IPS-18c (cell line): ENCODE measurements at regions not wholly inside any gene's neighbourhood (a gene's known extent, or its start where the extent isn't known, plus 50 kb on each side); places are given as distances from the start of the nearest gene placed in this dataset.
"Not testable (repeated sequence)": the region's sequence is repeated elsewhere in the genome, so short reads cannot be mapped to it uniquely, and the experiment has no call there.

Experiments
- H3K4me3 ChIP-seq: 2 replicates; pipeline ENCODE4 v1.7.0; 2013; ENCODE audit warnings: low read depth, mild to moderate bottlenecking, low read length, moderate library complexity; ENCODE audit not compliant: insufficient read depth
- H3K9me3 ChIP-seq: one replicate; pipeline ENCODE4 v1.6.1; 2013; ENCODE audit warnings: mild to moderate bottlenecking, low read length, moderate library complexity; ENCODE audit not compliant: control insufficient read depth, insufficient read depth

DNA sequence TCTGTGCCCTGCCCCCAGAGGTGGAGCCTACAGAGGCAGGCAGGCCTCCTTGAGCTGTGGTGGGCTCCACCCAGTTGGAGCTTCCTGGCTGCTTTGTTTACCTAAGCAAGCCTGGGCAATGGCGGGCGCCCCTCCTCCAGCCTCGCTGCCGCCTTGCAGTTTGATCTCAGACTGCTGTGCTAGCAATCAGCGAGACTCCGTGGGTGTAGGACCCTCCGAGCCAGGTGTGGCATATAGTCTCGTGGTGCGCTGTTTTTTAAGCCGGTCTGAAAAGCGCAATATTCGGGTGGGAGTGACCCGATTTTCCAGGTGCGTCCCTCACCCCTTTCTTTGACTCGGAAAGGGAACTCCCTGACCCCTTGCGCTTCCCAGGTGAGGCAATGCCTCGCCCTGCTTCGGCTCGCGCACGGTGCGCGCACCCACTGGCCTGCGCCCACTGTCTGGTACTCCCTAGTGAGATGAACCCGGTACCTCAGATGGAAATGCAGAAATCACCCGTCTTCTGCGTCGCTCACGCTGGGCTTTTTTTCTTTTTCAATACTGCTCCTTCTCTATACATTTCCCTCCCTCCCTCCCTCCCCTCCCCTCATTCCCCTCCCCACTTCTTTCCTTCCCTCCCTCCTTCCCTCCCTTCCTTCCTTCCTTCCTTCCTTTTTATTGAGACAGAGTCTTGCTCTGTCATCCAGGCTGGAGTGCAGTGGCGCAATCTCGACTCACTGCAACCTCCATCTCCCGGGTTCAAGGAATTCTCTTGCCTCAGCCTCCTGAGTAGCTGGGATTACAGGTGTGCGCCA, 197.1 kb upstream of the TBL1XR1 start:
- H3K9me3 ChIP-seq, H3K4me3 ChIP-seq: not testable (repeated sequence)

DNA sequence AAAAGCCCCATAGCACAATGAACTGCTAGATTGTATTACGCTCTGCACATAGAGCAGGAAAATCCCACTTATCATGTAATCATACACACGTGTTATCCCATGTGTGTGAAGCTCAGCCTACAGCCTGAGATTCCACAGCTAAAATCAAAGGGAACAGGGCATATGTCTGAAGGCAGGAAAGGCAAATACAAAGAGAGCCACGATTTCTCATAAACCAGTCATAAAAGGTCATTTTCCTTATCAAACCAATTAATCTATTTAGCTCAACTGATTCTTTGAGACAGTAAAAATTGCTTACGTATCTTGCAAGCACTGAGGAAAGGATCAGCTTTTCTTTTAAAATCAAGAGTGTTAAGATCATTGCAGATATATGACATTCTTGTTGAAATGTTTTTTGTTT, 199.5 kb upstream of the TBL1XR1 start:
- Histone ChIP-seq H3K4me3 (no peak overlapping the region), H3K9me3 (no peaks in the 10 kb centered on the region)

DNA sequence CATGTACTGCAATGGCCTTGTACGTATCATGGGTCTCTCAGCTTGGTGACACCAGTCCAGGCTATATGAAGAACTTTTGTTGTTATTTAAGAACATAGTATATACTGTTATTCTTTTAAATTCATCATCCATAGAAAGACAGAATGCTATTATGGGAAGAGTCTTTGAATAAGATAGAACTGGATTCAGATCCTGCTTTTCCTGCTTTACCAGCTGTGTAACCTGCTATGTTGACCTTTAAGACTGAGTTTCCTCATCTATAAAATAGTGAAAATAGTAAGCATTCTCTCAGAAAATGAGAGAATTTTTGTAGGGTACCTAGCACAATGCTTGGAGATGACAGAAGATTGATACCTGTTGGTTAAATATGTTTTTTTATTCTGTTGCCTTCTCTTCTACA, 204.1 kb upstream of the TBL1XR1 start:
- Histone ChIP-seq H3K9me3 (no peaks in the 10 kb centered on the region), H3K4me3 (no peak overlapping the region)

DNA sequence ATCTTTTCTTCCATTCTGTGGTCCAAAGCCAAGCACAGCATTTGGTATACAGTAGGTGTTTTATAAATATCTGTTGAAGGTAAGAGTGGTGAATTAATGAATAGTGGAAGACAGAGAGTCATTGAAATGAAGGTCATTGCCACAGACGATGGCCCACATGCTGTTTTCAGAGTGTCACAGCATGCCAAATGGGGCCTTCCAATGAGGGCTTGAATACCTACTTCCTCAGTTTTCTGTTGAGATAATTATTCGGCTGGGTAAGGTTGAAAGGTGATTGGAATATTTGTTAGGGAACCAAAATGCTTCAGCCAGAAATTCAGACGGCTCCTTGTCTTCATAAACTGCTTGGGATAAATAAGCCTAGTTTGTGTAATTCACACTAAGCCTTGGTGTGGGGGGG, 205.3 kb upstream of the TBL1XR1 start:
- Histone ChIP-seq H3K4me3 (no peak overlapping the region), H3K9me3 (no peaks in the 10 kb centered on the region)

DNA sequence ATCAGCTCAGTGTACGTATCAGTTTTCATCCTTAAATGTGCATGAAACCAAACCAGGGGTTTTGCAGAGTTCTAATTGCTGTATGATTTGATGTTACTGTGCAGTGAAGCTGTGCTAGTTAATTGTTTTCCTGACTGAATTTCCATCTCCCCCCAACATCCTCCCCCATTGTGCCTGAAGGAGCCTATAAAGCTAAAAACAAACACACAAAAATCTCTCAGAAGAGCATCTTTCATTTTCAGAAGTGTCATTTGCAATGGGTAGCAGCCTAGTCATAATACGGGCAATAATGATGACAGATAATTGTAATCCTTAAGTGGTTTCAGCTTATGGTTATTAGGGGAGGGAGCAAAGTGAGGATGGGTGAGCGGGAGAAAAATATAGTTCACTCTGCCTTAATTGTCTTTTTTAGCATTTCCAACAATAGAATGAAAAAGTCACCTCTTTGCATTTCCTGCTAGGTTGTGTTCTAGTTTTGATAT, 207.9 kb upstream of the TBL1XR1 start:
- Histone ChIP-seq H3K4me3 (no peak overlapping the region), H3K9me3 (no peaks in the 10 kb centered on the region)

DNA sequence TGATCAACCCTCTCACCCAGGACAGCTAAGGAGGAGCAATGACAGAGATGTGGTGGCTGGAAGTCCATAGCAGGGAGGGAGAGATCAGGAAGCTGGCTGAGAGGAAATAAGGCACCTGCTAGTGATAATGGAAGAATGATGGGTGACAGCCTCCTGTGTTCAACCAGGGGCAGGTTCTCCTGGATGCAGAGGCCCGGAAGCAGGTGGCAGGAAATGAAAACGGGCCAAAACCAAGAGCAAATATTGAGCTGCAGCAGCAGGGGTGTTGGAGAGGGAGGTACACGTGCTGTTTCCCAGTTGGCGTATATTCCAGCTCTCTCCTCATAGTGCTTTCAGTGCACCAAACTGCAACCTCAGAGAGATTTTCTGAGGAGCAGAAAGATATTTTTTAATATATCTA, 213.4 kb upstream of the TBL1XR1 start:
- Histone ChIP-seq H3K9me3 (no peaks in the 10 kb centered on the region), H3K4me3 (no peak overlapping the region)

DNA sequence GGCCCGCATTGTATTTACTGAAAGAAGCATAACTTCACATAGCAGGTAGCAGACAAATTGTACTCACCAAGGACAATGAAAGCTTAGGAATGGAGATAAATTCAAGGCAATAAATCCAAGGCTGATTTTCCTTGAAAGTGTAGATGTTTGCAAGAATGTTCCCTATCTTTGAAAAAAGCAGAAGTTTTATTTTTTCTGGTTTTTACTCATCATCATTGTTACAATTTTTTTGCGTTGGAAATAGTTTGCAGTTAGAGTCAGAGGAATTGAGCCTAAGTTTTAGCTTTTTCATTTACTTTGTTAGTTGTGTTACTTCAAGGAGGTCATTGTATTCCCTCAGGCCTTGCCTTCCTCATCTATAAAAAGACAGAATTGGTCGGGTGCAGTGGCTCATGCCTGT, 213.9 kb upstream of the TBL1XR1 start:
- no peaks in the 10 kb centered on the region for H3K9me3 ChIP-seq
- H3K4me3 ChIP-seq = no peak overlapping the region

DNA sequence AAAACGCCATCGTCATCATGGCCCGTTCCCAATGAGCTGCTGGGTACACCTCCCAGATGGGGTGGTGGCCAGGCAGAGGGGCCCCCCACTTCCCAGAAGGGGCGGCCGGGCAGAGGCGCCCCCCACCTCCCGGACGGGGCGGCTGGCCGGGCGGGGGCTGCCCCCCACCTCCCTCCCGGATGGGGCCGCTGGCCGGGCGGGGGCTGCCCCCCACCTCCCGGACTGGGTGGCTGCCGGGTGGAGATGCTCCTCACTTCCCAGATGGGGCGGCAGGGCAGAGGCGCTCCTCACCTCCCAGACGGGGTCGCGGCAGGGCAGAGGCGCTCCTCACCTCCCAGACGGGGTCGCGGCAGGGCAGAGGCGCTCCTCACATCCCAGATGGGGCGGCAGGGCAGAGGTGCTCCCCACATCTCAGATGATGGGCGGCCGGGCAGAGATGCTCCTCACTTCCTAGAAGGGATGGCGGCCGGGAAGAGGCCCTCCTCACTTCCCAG, 215.4 kb upstream of the TBL1XR1 start:
- not testable (repeated sequence) for H3K9me3 ChIP-seq, H3K4me3 ChIP-seq

DNA sequence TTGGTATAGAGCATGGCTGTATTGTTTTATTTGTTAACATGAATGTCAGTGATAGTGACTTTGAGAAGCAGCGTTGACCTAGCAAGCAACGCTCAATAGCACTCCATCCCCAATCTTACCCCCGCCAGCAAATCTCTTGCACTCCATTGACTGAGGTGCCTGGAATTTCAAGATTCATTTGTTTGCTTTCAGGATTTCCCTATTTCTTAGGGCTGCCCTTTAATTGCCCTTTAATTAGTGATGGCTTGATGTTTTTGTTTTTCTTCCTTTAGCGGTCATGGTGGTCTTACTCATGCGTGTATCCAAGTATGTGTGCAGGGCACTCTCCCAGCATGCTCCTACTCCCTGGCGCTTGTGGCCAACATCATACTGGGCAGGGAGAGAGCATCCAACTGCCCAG, 216.8 kb upstream of the TBL1XR1 start:
- no peaks in the 10 kb centered on the region for H3K9me3 ChIP-seq
- no peak overlapping the region for H3K4me3 ChIP-seq

DNA sequence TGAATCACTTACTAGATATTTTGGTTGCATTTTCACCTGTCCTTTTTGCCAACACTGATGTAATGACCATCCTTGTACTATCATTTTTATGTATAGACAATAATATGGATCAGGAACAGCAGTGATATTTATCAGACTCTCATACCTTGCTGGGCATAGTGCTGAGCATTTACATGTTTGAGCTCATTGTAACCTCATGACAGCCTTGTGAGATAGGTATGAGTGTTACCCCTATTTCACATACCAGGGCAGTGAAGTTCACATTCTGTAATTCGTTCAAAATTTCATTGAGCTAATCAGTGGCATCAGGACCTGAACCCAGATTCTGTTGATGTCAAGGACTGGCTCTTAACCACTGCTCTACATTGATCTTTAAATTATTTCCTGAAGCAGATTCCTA, 221.5 kb upstream of the TBL1XR1 start:
- Histone ChIP-seq H3K9me3 (no peaks in the 10 kb centered on the region), H3K4me3 (no peak overlapping the region)

DNA sequence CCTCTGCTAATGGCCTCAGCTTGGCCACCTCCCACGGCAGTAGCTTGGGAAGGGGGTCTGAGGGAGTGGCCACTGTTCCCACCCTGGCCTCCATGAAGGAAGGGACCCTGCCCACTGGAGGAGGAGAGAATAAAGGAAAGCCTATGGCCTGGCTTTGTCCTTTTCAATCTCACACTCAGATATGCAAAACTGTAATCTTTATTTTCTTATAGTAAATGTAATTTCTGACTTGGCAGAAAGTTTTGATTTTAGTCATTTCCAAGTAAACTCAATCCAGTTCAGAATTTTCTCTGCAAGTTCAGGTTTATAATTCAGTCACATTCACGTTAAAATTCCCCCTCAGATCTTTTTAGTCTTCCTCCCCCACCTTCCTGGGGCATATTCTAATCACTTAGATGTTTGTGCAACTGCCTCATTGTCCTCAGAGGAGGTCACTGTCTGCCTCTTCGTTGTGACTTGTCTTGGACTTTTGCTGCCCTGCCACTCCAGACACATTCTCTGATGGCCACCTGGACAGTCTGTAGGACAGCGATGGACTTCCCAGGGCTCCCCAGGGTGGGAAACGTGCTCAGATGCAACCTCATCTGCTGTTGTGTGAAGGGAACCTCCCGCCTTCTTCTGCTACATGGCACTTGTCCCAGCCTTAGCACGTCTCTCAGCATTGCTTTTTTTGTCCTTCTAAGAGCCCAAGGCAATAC, 222.8 kb upstream of the TBL1XR1 start:
- no peak overlapping the region for H3K4me3 ChIP-seq

DNA sequence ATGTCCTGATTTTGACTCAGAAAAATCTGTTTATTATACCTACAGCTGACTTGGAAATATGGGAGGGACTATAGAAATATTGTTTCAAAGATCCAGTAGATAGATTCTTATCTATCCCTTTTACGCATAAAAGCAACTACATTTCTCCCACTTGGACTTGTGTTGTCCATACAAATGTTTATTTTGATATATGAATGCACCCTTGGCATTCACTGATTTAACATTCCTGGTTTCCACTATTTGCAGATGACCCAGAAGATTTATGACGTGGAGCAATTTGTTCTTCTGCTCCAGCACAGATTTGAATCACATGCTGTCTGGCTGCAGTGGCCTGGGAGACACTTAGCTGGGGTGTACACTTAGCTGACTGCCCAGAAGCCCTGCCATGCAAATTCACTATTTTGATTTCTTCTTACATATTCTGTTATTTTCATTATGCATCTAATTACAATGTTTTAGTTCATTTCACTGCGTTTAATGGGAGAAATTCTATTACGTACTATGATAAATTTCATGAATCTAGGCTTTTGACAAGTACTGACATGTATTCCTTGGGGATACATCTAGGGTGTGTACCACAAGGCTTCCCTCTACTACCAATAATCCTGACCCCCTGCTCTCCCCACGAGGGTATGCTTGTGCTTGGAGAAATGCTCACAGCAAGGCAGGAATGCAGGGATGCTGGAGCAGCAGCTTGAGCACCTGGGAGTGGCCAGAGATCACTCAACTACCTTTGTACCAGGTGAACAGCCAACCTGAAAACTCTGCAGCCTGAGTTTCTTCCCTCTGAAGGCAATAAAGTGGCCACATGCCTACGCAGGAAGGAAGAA, 223.6 kb upstream of the TBL1XR1 start:
- Histone ChIP-seq H3K9me3 (no peaks in the 10 kb centered on the region), H3K4me3 (no peak overlapping the region)

More for the DNA sequence above, 222.8 kb upstream of the TBL1XR1 start:
- no peaks in the 10 kb centered on the region for H3K9me3 ChIP-seq

DNA sequence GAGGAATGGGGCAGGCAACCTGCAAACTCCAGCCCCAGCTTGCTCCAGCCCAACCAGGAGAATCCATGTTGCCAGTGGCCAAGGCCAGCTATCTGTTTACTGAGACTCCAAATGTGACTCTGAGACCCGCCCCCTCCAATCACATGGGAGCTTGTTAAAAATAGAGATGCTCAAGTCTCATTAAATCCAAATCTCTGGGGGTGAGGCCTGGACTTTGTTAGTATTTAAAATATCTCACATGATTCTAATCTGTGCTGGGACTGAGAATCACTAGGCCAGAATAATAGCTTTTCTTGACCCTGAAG, 224.2 kb upstream of the TBL1XR1 start:
- no peak overlapping the region for H3K4me3 ChIP-seq
- H3K9me3 ChIP-seq = no peaks in the 10 kb centered on the region

DNA sequence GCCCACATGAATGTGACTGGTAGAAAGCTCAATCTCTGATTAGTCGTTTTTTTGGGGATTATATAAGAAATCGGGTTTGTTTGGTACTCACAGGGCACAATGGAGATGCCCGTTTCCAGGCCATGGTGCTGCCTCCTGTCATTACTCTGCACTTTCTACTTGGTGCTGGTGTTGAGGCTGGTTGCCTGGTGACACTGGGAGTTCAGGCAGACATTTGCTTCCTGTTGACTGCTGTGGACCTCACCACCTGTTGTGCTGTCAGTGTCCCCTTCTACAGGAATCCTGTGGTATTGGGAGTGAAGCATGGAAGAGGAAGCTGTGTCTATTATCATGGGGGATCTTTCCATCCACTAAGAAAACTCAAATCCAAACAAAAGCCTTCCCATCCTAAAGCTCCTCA, 227.2 kb upstream of the TBL1XR1 start:
- H3K4me3 ChIP-seq = no peak overlapping the region
- no peaks in the 10 kb centered on the region for H3K9me3 ChIP-seq

DNA sequence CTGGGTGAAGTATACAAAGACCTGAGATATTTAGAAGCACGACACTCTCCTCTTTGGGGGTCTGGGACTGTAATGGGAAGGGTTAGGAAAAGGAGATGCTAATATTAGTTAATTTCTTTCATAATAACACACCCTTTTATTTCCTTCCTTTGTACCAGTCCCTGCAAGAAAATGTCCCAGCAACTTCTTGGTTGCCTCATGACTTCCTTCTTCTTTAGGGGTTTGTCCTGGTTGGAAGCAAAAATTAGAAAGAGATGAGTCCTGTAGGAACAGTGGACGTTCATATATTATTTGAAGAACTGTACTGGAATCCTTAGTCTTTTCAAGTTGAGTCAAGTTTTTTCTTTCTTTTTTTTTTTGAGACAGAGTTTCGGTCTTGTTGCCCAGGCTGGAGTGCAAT, 227.8 kb upstream of the TBL1XR1 start:
- Histone ChIP-seq H3K9me3 (no peaks in the 10 kb centered on the region), H3K4me3 (no peak overlapping the region)

DNA sequence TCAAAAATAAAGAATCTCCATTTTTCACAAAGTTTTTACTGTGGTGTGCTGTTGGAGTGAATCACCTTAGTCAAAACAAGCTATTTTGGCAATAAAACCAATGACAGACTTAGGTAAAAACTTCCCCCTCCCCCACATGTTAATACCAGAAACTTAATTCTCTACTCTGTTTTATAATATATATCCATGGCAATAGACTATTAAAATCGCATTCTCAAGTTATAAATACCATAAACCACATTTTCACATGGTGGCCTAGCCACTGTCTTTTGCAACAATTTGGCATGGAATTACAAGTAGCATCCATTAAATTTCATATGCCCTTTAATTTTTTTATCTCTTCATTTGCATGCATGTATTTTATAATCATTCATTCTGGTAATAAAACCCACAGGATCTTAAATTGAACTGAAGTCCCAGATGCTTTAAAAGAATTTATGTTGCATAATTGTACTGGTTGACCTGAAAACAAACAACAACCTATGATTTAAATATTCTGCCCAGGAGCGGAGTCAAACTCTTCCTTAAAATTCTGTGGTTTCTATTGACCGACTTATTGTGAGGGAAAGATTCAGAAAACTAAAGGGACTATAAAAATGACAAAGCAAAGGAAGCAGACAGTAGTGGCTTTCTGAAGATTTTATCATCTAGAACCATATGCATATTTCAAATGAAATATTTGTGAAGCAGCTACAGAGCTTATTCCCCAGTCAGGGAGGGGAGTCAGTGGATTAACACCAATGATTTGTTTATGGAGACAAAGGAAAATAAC, 229.0 kb upstream of the TBL1XR1 start:
- no peak overlapping the region for H3K4me3 ChIP-seq

DNA sequence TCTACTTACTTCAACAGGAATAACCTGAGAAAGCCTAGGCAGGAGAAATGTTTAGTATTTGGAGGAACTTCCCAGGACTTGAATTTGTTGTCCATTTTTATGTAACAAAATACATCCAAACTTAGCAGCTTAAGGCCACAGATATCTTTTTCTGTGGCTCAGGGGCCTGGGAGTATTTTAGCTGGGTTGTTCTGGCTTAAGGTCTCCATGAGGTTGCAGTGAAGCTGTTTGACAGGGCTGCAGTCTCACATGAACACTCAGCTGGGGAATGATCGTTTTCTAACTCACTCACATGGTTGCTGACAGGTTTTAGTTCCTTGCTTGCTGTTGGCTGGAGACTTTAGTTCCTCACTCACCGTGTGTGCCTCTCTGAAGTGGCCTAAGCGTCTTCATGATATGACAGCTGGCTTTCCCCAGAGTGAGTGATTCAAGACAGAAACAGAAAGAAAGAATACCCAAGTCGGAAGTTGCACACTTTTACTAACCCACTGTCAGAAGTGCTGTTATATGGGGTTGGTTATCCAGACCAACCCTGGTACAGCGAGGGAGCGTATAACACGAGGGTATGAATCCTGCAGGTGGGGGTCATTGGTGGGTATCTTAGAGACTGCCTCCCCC, 229.7 kb upstream of the TBL1XR1 start:
- Histone ChIP-seq H3K4me3 (no peak overlapping the region), H3K9me3 (no peaks in the 10 kb centered on the region)

More for the DNA sequence above, 229.0 kb upstream of the TBL1XR1 start:
- H3K9me3 ChIP-seq = no peaks in the 10 kb centered on the region
